Heart right ventricle (tissue), 16 donors: ENCODE measurements at regions not wholly inside any gene's neighbourhood (a gene's known extent, or its start where the extent isn't known, plus 50 kb on each side); places are given as distances from the start of the nearest gene placed in this dataset.

Experiments used
- ATAC-seq, 8 donors: fragments of 200-7000 bp; cut with Tn5 transposase; one replicate each; pipeline ENCODE4 v1.9.1; 2020; ENCODE audit warnings: mild to moderate bottlenecking in 8 of 8, moderate library complexity in 8 of 8, moderate number of reproducible peaks in 1 of 8
- DNase-seq, 2 donors: peaks; one replicate each; pipeline ENCODE4 v3.0.0-alpha.2; 2020
- H3K27ac ChIP-seq, 10 donors: fragments of 200-600 bp; sonication (generic) in 2 of 10; one replicate each; pipeline versions ENCODE4 v1.5.0 to v1.8.0; 2020 to 2022; ENCODE audit warnings: mild to moderate bottlenecking in 3 of 10
- H3K27me3 ChIP-seq, 7 donors: fragments of 200-600 bp; one replicate each; pipeline ENCODE4 v1.8.0; 2021 to 2022; ENCODE audit warnings: mild to moderate bottlenecking in 2 of 7
- H3K36me3 ChIP-seq, 9 donors: fragments of 200-600 bp; sonication (generic) in 1 of 9; one replicate each; pipeline versions ENCODE4 v1.5.0 to v1.8.0; 2020 to 2022; ENCODE audit warnings: mild to moderate bottlenecking in 2 of 9
- H3K4me1 ChIP-seq, 9 donors: fragments of 200-600 bp; sonication (generic) in 1 of 9; one replicate each; pipeline versions ENCODE4 v1.5.0 to v1.8.0; 2020 to 2022; ENCODE audit warnings: mild to moderate bottlenecking in 4 of 9
- H3K4me3 ChIP-seq, 10 donors: fragments of 200-600 bp; sonication (generic) in 2 of 10; one replicate each; pipeline versions ENCODE4 v1.5.0 to v1.8.0; 2020 to 2022; ENCODE audit warnings: mild to moderate bottlenecking in 7 of 10, moderate library complexity in 2 of 10
- H3K9me3 ChIP-seq, 11 donors: fragments of 200-600 bp in 10 of 11; sonication (generic) in 2 of 11; one replicate each; pipeline versions ENCODE4 v1.5.0 to v1.8.0; 2013 to 2022; ENCODE audit warnings: mild to moderate bottlenecking in 2 of 11, control low read depth in 1 of 11, moderate library complexity in 1 of 11
- WGBS, 2 donors: extraction: QIAGEN DNeasy Blood & Tissue Kit; methylation state at CpG; one replicate each; pipeline ENCODE4 v1.1.7; 2013; ENCODE audit warnings: inconsistent platforms in 1 of 2; 5-methylcytosine and 5-hydroxymethylcytosine counted together
- intact Hi-C, 10 donors: fragments of 100-400 bp; cut with DNase I; formaldehyde crosslinking; loops; one replicate each; pipeline versions ENCODE4 v1.11.1 to v1.14.2; 2022
- TF ChIP-seq, protein P1 (sequence below), 9 donors: fragments of 200-600 bp; sonication (generic) in 2 of 9; IDR thresholded peaks; one replicate each; pipeline versions ENCODE4 v1.5.0 to v1.8.0; 2021 to 2022; ENCODE audit warnings: antibody characterized with exemption in 9 of 9, mild to moderate bottlenecking in 5 of 9, moderate library complexity in 1 of 9
- donor health status: Arrhythmogenic right ventricular cardiomyopathy.
- donor health status: ischemic (EF 13 %, LVEDD 7.1; RV severe dilation, severe dysfunction).
- donor health status: healthy with polysubstance abuse.
- donor health status: DM: no; HTN: yes; CAD: no.
- donor health status: DM: no; HTN: no; CAD: no.
- donor health status: ischemic (EF 25% LVEDD 6.9; RV normal size, moderate dysfunction).
- donor health status: ischemic (EF 25% LVEDD 5.7; RV mildly dilated, moderate dysfunction).
- donor health status: healthy.
- donor health status: DM: yes; HTN: yes; CAD: no.
- donor health status: Ischemic cardiomyopathy.
- donor health status: ischemic (EF 35%, LVEDD 5.7; RV mildly dilated, moderate dysfunction).
- donor health status: nonischemic (EF 11% LVEDD 7.7; RV severe dilation, severe dysfunction).
- donor health status: DM: yes; HTN: yes; CAD: no.
- donor health status: PGD.
- donor health status: ischemic (EF 29% LVEDD 5.4; RV normal size, mild dysfunction).
- donor health status: nonischemic (EF 23%, LVEDD 6.1; RV moderate dilation, normal function).

DNA sequence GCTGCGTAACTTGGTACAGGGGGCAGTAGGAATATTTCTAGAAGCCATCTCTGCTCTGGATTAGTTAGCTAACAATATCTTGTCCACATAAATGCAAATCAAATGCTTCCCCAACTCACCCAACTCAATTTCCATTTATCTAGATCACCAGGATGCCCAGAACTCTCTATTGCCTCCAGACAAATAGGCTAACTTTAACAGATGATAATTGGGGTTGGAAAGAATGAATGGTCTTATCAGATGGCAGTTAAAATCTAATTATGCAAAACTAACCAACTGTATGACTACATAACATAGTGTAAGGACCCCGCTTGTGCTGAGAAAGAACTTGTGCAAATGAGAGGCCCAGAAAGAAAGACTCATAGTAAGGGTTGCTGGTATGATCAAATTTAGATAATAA, 1024.8 kb downstream of the PLA2G4A start:
- Histone ChIP-seq H3K4me1 (no peaks in the 10 kb centered on the region), H3K4me3 (no peak overlapping the region), H3K27ac (no peak overlapping the region), H3K9me3 (peaks cover 0 to 11% (median 0%) of the 10 kb centered on the region in 11 donors), H3K36me3 (no peaks in the 10 kb centered on the region), H3K27me3 (no peaks in the 10 kb centered on the region)
- ATAC-seq (no peak), DNase-seq (no peak)
- intact Hi-C loops = no loop called here
- WGBS, 2 donors = 93 to 95% methylated on average over 2 of the region's 2 CpGs
- TF ChIP-seq, protein P1, sequence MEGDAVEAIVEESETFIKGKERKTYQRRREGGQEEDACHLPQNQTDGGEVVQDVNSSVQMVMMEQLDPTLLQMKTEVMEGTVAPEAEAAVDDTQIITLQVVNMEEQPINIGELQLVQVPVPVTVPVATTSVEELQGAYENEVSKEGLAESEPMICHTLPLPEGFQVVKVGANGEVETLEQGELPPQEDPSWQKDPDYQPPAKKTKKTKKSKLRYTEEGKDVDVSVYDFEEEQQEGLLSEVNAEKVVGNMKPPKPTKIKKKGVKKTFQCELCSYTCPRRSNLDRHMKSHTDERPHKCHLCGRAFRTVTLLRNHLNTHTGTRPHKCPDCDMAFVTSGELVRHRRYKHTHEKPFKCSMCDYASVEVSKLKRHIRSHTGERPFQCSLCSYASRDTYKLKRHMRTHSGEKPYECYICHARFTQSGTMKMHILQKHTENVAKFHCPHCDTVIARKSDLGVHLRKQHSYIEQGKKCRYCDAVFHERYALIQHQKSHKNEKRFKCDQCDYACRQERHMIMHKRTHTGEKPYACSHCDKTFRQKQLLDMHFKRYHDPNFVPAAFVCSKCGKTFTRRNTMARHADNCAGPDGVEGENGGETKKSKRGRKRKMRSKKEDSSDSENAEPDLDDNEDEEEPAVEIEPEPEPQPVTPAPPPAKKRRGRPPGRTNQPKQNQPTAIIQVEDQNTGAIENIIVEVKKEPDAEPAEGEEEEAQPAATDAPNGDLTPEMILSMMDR (IDR thresholded peaks at IDR 0.05) = no peak

GRCh38 chr1:187854457-187854856, 1025.7 kb downstream of the PLA2G4A start:
- intact Hi-C loops = no loop called here
- Histone ChIP-seq H3K4me3 (no peak overlapping the region), H3K4me1 (no peaks in the 10 kb centered on the region), H3K27ac (no peak overlapping the region), H3K36me3 (no peaks in the 10 kb centered on the region), H3K9me3 (peaks cover 0 to 11% (median 0%) of the 10 kb centered on the region in 11 donors), H3K27me3 (no peaks in the 10 kb centered on the region)
- DNase-seq = no peak
- ATAC-seq = no peak
- TF ChIP-seq, protein P1 (IDR thresholded peaks at IDR 0.05) = no peak
- 78 to 80% methylated on average over 2 of the region's 2 CpGs for WGBS, 2 donors

DNA sequence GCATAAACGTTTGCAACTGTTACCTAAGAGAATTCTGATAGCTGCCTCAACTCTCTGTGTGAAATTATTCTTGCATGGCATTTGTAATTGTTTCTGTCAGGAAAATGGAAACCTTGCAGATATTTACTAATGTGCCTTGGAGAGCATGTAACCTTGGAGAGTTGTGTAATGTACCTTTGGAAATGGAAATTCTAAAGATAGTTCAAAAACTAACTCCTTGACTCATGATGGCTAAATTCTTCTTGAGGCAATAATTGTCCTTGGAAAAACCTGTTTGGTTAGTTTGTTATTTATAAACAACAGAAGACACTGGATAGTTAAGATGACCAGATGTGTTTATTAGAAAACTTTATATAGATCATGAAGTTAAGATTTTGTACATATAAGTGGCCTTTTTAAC, 1033.8 kb downstream of the PLA2G4A start:
- H3K27me3 ChIP-seq = no peaks in the 10 kb centered on the region
- 60% methylated on average over 1 of the region's 1 CpG for WGBS, 2 donors
- H3K4me3 ChIP-seq = no peak overlapping the region
- TF ChIP-seq, protein P1 (IDR thresholded peaks at IDR 0.05) = no peak
- no peaks in the 10 kb centered on the region for H3K36me3 ChIP-seq
- peaks cover 0 to 7% (median 0%) of the 10 kb centered on the region in 11 donors for H3K9me3 ChIP-seq
- DNase-seq (no peak), ATAC-seq (no peak)
- no peaks in the 10 kb centered on the region for H3K4me1 ChIP-seq
- intact Hi-C loops = no loop called here
- no peak overlapping the region for H3K27ac ChIP-seq

- no peak overlapping the region for H3K4me3 ChIP-seq
- intact Hi-C loops = no loop called here
- H3K9me3 ChIP-seq = peaks cover 0 to 6% (median 0%) of the 10 kb centered on the region in 11 donors
- H3K4me1 ChIP-seq = no peaks in the 10 kb centered on the region
- ATAC-seq (no peak), DNase-seq (no peak)
- TF ChIP-seq, protein P1 (IDR thresholded peaks at IDR 0.05) = no peak
- no peaks in the 10 kb centered on the region for H3K27me3 ChIP-seq
- H3K36me3 ChIP-seq = no peaks in the 10 kb centered on the region
- 70 to 93% methylated on average over 1 of the region's 1 CpG for WGBS, 2 donors
- H3K27ac ChIP-seq = no peak overlapping the region
Measured at GRCh38 chr1:187870552-187870951, 1041.8 kb downstream of the PLA2G4A start.
